ENCODE measurements at regions not wholly inside any gene's neighbourhood (a gene's known extent, or its start where the extent isn't known, plus 50 kb on each side); places are given as distances from the start of the nearest gene placed in this dataset.

- no peaks in the 10 kb centered on the region for H3K9me3 ChIP-seq (ENCODE audit: control insufficient read depth in 4 of 4, low read length in 3 of 4)
- TF ChIP-seq YY1 (IDR thresholded peaks at IDR 0.05) (no peak), ATF3 (IDR thresholded peaks at IDR 0.05) (no peak), RXRA (IDR thresholded peaks at IDR 0.05) (no peak), ZBTB33 (IDR thresholded peaks at IDR 0.05) (no peak), NR2F2 (IDR thresholded peaks at IDR 0.05) (no peak), JUND (IDR thresholded peaks at IDR 0.05) (no peak), SP1 (IDR thresholded peaks at IDR 0.05) (no peak), FOXA1 (IDR thresholded peaks at IDR 0.05) (no peak), TAF1 (conservative IDR thresholded peaks at IDR 0.05) (no peak), RAD21 (IDR thresholded peaks at IDR 0.05) (no peak), REST (IDR thresholded peaks at IDR 0.05) (no peak), MAX (IDR thresholded peaks at IDR 0.05) (no peak), EGR1 (IDR thresholded peaks at IDR 0.05; ENCODE audit: low read depth in 2 of 2) (no peak), HNF4A (conservative IDR thresholded peaks at IDR 0.05) (no peak), GABPA (IDR thresholded peaks at IDR 0.05 in 1 of 2, conservative IDR thresholded peaks at IDR 0.05 in 1 of 2) (no peak), FOXA2 (IDR thresholded peaks at IDR 0.05) (no peak), HNF4G (IDR thresholded peaks at IDR 0.05) (no peak), CTCF (IDR thresholded peaks at IDR 0.05; ENCODE audit: low read depth, low read length, missing input control) (no peak)
These were observed 86.4 kb upstream of the C1QTNF9B start for GRCh38 chr13:23983671-23984070.

More at GRCh38 chr13:23983671-23984070, 86.4 kb upstream of the C1QTNF9B start:
- 90% methylated on average over 4 of the region's 4 CpGs for WGBS
- no peak overlapping the region for H3K4me3 ChIP-seq (ENCODE audit: low read depth in 1 of 3, low read length in 3 of 3)
- no peak overlapping the region for H3K9ac ChIP-seq (ENCODE audit: low read depth in 1 of 2, low read length in 2 of 2)
- no peak overlapping the region for H3K27ac ChIP-seq (ENCODE audit: low read depth in 1 of 2, low read length in 2 of 2)
- peaks cover 0 to 3% (median 1%) of the 10 kb centered on the region in 4 donors for H3K27me3 ChIP-seq (ENCODE audit: control insufficient read depth in 4 of 4, insufficient read depth in 4 of 4, low read length in 3 of 4)
- DNase-seq (ENCODE audit: low spot score), result no peak
- H3K4me1 ChIP-seq (ENCODE audit: control insufficient read depth in 4 of 4, insufficient read depth in 4 of 4, low read length in 3 of 4), result peaks cover 3 to 13% (median 11%) of the 10 kb centered on the region in 4 donors
- no peaks in the 10 kb centered on the region for H3K36me3 ChIP-seq (ENCODE audit: control insufficient read depth in 4 of 4, insufficient read depth in 3 of 4, low read depth in 1 of 4, low read length in 3 of 4)
